ENCODE measurements at regions not wholly inside any gene's neighbourhood (a gene's known extent, or its start where the extent isn't known, plus 50 kb on each side); places are given as distances from the start of the nearest gene placed in this dataset.
"Not testable (repeated sequence)": the region's sequence is repeated elsewhere in the genome, so short reads cannot be mapped to it uniquely, and the experiment has no call there.

- no peak for DNase-seq (ENCODE audit: low read depth in 4 of 4, low spot score in 3 of 4)
Measured at GRCh38 chr14:82755923-82756322, 1222.3 kb upstream of the SEL1L start.

DNA sequence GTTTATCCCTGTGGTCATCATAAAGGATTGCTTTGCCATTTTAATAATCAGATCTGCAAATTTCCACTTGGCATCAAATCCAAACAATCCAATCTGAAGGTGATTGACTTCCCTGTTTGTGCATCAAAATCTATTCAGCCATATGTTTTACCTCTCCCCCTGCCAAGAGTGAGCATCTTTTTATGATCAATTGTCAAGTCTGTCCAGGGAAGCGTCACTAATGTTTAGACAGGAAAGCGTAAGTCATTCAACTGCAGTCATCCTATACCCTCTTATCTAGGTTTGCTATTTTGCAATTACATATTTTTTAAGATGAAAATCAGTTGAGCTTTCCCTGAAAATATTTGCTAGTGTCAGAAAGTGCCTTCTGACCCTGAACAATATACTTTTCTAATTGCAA lies 1224.1 kb upstream of the SEL1L start:
- DNase-seq (ENCODE audit: low read depth in 4 of 4, low spot score in 3 of 4) = no peak

DNA sequence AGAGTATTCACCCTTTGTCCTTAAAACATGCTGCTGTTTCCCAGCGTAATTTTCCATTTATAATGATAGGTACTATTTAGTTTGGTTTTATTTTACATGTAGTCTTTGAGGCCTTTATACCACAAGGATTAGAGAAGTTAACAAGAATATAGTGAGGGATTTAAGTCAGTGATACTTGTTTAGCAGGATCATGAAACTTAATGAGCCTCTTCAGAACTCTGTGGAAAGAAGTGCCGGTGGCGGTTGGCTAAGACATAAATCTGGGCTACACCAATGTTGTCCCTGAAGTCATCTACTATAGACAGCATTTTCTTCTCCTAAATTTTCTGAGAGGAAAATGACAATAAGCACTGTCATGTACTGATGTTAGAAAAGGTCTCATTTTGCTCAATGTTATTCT lies 1226.0 kb upstream of the SEL1L start:
- DNase-seq (ENCODE audit: low read depth in 4 of 4, low spot score in 3 of 4) = peak; percentile 24 to 60 (median 30)

DNA sequence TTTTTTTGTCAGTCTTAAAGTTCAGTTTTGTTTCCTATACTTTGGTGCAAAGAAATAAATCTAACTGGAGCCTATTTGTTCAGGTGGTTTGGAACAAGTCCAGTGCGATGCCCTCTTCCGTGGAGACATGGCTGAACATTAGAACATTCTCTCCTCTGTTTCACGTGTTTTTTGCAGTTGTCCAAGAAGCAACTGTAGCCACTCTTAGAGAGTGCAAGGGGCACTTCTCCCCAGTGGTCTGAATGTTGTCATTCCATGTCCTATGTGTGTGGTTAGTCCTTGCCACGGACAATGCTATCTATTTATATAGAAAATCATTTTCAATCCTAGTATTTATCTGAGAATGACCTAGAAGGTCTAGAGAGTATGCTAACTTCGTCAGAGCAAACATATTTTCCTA lies 1232.5 kb upstream of the SEL1L start:
- DNase-seq (ENCODE audit: low read depth in 4 of 4, low spot score in 3 of 4) = no peak

DNA sequence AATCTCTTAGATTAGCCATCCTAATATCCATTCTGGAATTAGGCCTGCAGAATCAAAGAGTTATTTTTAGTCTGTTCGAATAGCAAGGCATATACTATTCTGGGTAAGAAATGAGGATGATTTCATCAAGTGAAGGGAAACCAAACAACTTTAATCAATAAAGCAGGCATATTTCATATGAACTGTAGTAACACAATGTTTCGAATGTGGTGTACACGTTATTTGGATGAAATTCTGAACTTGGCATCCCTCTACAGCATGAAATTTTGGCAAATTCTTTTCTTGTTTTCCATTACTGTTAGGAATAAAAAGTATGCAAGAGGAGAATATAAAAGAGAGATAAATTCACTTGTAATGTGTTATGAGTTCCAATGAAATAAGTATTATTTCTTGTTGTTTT lies 1233.3 kb upstream of the SEL1L start:
- no peak for DNase-seq (ENCODE audit: low read depth in 4 of 4, low spot score in 3 of 4)

GRCh38 chr14:82776958-82777357 lies 1243.3 kb upstream of the SEL1L start:
- no peak for DNase-seq (ENCODE audit: low read depth in 4 of 4, low spot score in 3 of 4)

DNA sequence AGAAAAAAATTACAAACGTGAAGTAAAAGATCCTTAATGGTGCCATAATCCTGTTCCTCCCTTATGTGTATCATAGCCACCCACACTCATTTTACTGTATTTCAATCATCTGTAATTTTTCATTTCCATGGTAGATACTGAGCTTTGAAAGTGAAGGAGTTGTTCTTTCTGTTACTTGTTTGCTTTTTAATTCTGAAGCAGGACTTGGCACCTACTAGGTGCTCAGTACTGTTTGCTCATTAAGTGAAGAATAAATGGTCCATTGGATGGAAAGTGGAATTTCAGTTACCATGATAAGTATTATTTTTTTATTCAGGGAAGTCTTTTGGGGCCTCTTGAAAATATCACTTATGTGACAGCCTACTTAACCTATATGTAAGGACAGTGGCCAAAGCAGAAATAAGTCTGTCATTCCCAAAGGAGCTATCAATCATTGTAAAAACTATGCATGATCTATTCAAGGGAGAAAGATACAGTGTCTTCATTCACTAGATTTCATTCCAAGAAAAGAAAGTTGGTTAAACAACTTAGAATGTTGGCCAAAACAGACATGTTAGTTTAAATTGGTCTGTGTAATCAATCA lies 1244.4 kb upstream of the SEL1L start:
- no peak for DNase-seq (ENCODE audit: low read depth in 4 of 4, low spot score in 3 of 4)

DNA sequence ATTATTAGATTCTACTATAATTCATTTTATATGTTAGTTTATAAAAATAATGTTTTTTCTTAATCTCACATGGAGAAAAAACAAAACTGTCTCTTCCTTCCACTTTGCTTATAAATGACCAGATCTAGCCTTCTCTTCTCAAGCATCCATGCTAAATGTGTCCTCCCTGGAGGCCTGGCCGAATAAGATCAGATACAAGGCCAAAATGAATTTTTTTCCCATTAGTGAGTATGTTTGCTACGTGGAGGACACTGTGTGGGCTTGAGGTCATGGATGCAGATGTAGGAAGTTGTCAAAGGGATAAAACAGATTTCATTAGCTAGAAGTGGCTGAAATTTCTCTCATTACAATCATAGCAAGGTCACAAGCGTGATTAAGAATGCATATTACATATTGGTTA lies 1244.9 kb upstream of the SEL1L start:
- DNase-seq (ENCODE audit: low read depth in 4 of 4, low spot score in 3 of 4) = no peak

DNA sequence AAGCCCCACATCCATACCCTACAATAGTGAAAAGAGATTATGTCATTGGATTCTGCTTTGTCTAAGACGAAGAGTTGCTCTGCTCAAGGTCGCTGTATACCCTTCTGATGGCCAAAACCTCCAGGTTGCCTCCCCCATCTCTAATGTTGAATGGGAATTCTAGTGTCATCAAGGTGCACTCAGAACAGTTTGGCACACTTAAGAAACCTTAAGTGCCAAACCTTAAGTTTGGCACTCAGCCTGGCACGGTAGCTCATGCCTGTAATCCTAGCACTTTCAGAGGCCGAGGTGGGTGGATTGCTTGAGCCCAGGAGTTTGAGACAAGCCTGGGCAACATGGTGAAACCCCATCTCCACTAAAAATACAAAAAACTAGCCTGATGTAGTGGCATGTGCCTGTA lies 1245.6 kb upstream of the SEL1L start:
- no peak for DNase-seq (ENCODE audit: low read depth in 4 of 4, low spot score in 3 of 4)

DNA sequence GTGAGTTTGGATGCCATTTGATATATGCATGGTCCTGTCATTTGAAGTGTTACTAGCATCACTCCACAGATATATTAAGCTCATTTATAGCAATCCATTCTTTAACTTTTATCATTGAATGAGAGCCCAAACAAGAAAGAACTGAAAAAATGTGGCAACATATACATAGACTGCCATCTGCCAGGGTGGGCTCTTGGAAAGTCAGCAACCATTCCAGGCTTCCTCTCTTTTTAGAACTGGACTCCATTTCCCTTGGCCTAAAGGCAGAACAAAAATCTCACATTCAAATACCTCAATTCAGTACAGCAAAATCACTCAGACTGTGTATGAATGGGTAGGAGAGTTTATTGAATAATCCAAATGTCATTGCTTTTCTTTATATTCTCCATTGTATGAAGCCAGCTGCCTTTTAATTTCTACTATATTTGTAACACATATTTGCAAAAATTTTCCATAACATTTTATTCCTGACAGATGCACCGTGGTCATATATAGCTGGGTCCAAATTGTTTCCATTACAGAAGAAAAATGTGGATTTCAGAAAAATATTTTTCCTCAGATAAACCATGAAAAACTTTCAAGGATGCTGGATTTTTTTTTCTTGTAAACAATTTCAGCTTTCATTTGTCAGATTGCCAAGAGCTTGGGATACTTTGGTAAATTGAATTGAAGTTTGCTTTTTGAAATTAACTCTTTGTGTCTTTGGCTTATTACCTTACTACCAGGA lies 1252.3 kb upstream of the SEL1L start:
- DNase-seq (ENCODE audit: low read depth in 4 of 4, low spot score in 3 of 4) = no peak

GRCh38 chr14:82786483-82786880 lies 1252.8 kb upstream of the SEL1L start:
- DNase-seq (ENCODE audit: low read depth in 4 of 4, low spot score in 3 of 4) = no peak

GRCh38 chr14:82796086-82796485 lies 1262.4 kb upstream of the SEL1L start:
- DNase-seq (ENCODE audit: low read depth in 4 of 4, low spot score in 3 of 4) = no peak

DNA sequence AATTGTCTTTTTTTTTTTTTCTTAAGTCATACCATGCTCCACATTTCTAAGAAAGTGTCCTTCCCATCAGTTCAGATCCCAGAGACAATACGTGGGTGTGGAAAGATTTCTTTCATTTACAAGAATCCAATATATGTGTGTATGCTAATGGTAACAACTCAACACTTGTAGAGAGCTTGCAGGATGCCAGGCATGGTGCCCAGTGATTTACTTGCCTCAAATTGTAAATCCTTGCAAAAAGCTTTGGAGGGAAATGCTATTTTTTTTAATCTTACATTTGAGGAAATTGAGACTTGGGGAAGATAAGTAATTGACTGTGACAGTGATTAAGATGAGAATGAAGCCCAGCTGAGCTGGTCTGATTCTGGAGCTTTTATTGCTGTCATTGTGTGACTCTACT lies 1264.6 kb upstream of the SEL1L start:
- no peak for DNase-seq (ENCODE audit: low read depth in 4 of 4, low spot score in 3 of 4)

- no peak for DNase-seq (ENCODE audit: low read depth in 4 of 4, low spot score in 3 of 4)
Measured at GRCh38 chr14:82805892-82806825, 1272.5 kb upstream of the SEL1L start.

GRCh38 chr14:82811246-82811645 lies 1277.6 kb upstream of the SEL1L start:
- DNase-seq (ENCODE audit: low read depth in 4 of 4, low spot score in 3 of 4) = no peak

- DNase-seq (ENCODE audit: low read depth in 4 of 4, low spot score in 3 of 4) = not testable (repeated sequence)
Measured at GRCh38 chr14:82814339-82814738, 1280.7 kb upstream of the SEL1L start.

DNA sequence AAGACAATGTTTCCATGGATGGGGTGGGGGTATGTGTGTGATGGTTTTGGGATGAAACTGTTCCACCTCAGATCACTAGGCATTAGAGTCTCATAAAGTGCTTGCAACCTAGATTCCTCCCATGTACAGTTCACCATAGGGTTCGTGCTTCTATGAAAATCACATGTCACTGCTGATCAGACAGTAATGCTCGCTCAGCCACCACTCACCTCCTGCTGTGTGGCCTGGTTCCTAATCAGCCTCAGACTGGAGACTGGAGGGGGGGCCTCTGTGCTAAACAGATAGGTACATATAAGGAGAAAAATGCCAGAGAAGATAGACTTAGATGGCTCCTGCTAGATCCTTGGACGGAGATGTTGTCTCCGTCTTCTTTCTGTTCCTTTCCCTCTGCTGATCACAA lies 1296.9 kb upstream of the SEL1L start:
- DNase-seq (ENCODE audit: low read depth in 4 of 4, low spot score in 3 of 4) = no peak

DNA sequence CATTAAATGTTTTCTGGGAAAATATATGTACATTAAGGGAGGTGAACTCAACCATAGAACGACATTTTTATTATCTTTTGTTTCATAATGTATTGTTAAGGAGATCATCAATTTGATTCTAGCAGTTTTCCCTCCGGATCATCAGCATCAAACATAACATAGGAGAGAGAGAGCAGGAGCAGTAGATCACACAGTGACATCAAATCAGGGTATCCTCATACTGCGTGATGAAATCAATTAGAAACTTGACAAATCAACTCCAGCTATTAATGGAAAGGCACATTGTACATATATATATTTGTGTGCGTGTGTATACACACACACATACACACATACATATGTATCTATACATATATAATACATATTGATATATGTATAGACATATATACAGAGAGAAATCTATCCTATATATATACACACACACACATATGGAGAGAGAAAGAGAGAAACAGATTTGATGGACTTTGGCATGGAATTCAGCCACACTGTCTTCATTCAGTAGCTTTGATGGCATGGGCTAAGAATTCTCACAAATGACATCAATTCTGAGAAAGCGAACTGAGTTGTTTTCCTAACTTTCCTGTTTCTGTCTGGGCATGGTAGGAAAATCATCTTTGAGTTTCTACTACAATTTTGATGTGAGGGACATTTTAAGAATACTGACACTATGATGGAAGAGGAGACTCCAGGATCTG lies 1302.8 kb upstream of the SEL1L start:
- DNase-seq (ENCODE audit: low read depth in 4 of 4, low spot score in 3 of 4) = no peak

DNA sequence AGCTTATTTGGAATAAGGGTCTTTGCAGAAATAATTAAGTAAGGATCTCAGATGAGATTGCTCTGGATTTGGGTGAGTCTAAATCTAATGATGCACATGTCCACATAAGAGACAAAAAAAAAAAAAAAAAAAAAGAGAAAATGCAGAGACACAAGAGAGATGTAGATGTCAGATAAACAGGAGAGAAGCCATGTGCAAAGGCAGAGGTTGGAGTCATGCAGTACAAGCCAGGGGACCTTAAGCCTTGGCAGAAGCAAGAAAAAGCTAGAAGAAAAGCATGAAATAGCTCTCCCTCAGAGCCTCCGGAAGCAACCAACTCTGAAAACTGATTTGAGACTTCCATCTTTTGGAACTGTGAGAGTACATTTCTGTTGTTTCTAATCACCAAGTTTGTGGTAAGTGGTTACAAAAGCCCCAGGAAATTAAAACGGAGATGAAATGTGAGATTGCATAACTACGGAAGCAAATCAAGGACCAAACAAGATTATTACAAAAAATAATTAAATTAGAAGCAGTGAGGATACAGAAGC lies 1304.0 kb upstream of the SEL1L start:
- no peak for DNase-seq (ENCODE audit: low read depth in 4 of 4, low spot score in 3 of 4)

- no peak for DNase-seq (ENCODE audit: low read depth in 4 of 4, low spot score in 3 of 4)
Measured at GRCh38 chr14:82850576-82850975, 1316.9 kb upstream of the SEL1L start.

DNA sequence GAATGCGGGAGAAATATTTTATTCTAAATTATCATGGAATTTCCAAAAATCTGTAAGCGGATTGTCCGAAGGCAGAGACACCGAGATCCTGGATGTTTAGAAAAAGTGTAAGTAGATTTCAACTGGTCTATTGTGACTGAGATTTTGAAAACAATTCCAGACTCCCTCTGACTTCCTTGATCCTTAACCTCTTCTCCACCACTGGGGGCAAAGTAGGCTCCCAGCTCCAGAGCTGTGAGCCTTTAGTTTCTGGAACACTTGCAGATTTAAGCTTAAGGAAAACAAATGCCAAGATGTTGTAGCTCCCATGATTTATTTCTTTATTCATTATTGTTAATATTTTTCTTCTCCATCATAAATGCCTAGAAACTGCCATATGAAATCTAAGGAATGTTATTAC lies 1320.5 kb upstream of the SEL1L start:
- DNase-seq (ENCODE audit: low read depth in 4 of 4, low spot score in 3 of 4) = no peak
